Naive thymus-derived CD8-positive, alpha-beta T cell (primary cell): ENCODE measurements at regions not wholly inside any gene's neighbourhood (a gene's known extent, or its start where the extent isn't known, plus 50 kb on each side); places are given as distances from the start of the nearest gene placed in this dataset.

Source experiments
- ATAC-seq, 2 donors: fragments of 150-1000 bp; cut with Tn5 transposase in 1 of 2; sonication (Bioruptor Pico), chemical (Tn5 transposase) in 1 of 2; 1 replicate in 1 of 2; 2 replicates in 1 of 2; pipeline ENCODE4 v1.10.0; 2021; ENCODE audit warnings: mild to moderate bottlenecking in 2 of 2, moderate library complexity in 2 of 2
- POLR2A ChIA-PET: fragments of 350-600 bp; sonication (Branson Sonifier 250); formaldehyde crosslinking; loops from one replicate; lab custom pipeline; 2021; ENCODE audit warnings: antibody characterized with exemption; lab: Charles Lee
- DNase-seq, 10 donors: peaks; one replicate each; pipeline versions ENCODE4 v3.0.0 to v3.0.0-alpha.2; 2020 to 2022
- H3K27ac Mint-ChIP-seq, 10 donors: one replicate each; pipeline ENCODE4 v1.8.0; 2020 to 2022; ENCODE audit warnings: mild to moderate bottlenecking in 10 of 10, mixed read lengths in 10 of 10, moderate library complexity in 4 of 10, inconsistent platforms in 1 of 10
- H3K27me3 Mint-ChIP-seq, 5 donors: one replicate each; pipeline ENCODE4 v1.8.0; 2021 to 2022; ENCODE audit warnings: mixed read lengths in 5 of 5
- H3K36me3 Mint-ChIP-seq, 3 donors: one replicate each; pipeline ENCODE4 v1.8.0; 2020 to 2022; ENCODE audit warnings: mixed read lengths in 3 of 3, mild to moderate bottlenecking in 2 of 3, inconsistent platforms in 1 of 3
- H3K4me1 Mint-ChIP-seq, 4 donors: one replicate each; pipeline ENCODE4 v1.8.0; 2021 to 2022; ENCODE audit warnings: mixed read lengths in 4 of 4
- H3K4me3 Mint-ChIP-seq, 10 donors: one replicate each; pipeline ENCODE4 v1.8.0; 2020 to 2022; ENCODE audit warnings: mild to moderate bottlenecking in 10 of 10, mixed read lengths in 10 of 10, moderate library complexity in 6 of 10, inconsistent platforms in 1 of 10
- H3K9me3 Mint-ChIP-seq, 9 donors: one replicate each; pipeline ENCODE4 v1.8.0; 2020 to 2022; ENCODE audit warnings: mixed read lengths in 9 of 9, mild to moderate bottlenecking in 3 of 9, inconsistent platforms in 1 of 9, moderate library complexity in 1 of 9

GRCh38 chr12:114302606-114303315 lies 103.2 kb downstream of the TBX5 start:
- POLR2A ChIA-PET = no interaction called here
- H3K4me1 Mint-ChIP-seq = no peaks in the 10 kb centered on the region
- no peak overlapping the region for H3K27ac Mint-ChIP-seq

GRCh38 chr12:114302117-114302516 lies 103.8 kb downstream of the TBX5 start:
- no peaks in the 10 kb centered on the region for H3K4me1 Mint-ChIP-seq
- peaks cover 0 to 11% (median 0%) of the 10 kb centered on the region in 9 donors for H3K9me3 Mint-ChIP-seq
- POLR2A ChIA-PET = no interaction called here
- DNase-seq = no peak
- peaks cover 7 to 24% (median 9%) of the 10 kb centered on the region in 5 donors for H3K27me3 Mint-ChIP-seq
- H3K36me3 Mint-ChIP-seq = no peaks in the 10 kb centered on the region
- no peak overlapping the region for H3K27ac Mint-ChIP-seq
- H3K4me3 Mint-ChIP-seq = no peak overlapping the region
- no peak for ATAC-seq

More at GRCh38 chr12:114302606-114303315, 103.2 kb downstream of the TBX5 start:
- DNase-seq (no peak), ATAC-seq (no peak)
- H3K36me3 Mint-ChIP-seq = no peaks in the 10 kb centered on the region
- H3K27me3 Mint-ChIP-seq = peaks cover 7 to 24% (median 9%) of the 10 kb centered on the region in 5 donors
- H3K9me3 Mint-ChIP-seq = peaks cover 0 to 11% (median 1%) of the 10 kb centered on the region in 9 donors
- no peak overlapping the region for H3K4me3 Mint-ChIP-seq

- no peak for DNase-seq
- POLR2A ChIA-PET = no interaction called here
- H3K36me3 Mint-ChIP-seq = no peaks in the 10 kb centered on the region
- ATAC-seq = no peak
- no peaks in the 10 kb centered on the region for H3K4me1 Mint-ChIP-seq
- H3K4me3 Mint-ChIP-seq = no peak overlapping the region
- H3K27me3 Mint-ChIP-seq = peaks cover 0 to 20% (median 3%) of the 10 kb centered on the region in 5 donors
- peaks cover 0 to 11% (median 2%) of the 10 kb centered on the region in 9 donors for H3K9me3 Mint-ChIP-seq
- H3K27ac Mint-ChIP-seq = no peak overlapping the region
Observed at GRCh38 chr12:114294303-114294685, 111.7 kb downstream of the TBX5 start.

- POLR2A ChIA-PET = no interaction called here
- DNase-seq (no peak), ATAC-seq (no peak)
- Mint-ChIP-seq H3K36me3 (no peaks in the 10 kb centered on the region), H3K9me3 (peaks cover 0 to 11% (median 2%) of the 10 kb centered on the region in 9 donors), H3K4me1 (no peaks in the 10 kb centered on the region), H3K27ac (no peak overlapping the region), H3K4me3 (no peak overlapping the region), H3K27me3 (peaks cover 0 to 22% (median 4%) of the 10 kb centered on the region in 5 donors)
Observed at GRCh38 chr12:114293571-114294302, 112.2 kb downstream of the TBX5 start.

- Mint-ChIP-seq H3K4me3 (no peak overlapping the region), H3K9me3 (peaks cover 0 to 11% (median 2%) of the 10 kb centered on the region in 9 donors), H3K36me3 (no peaks in the 10 kb centered on the region), H3K27me3 (peaks cover 0 to 25% (median 4%) of the 10 kb centered on the region in 5 donors), H3K4me1 (no peaks in the 10 kb centered on the region), H3K27ac (no peak overlapping the region)
- ATAC-seq (no peak), DNase-seq (no peak)
- POLR2A ChIA-PET = no interaction called here
Observed at GRCh38 chr12:114293073-114293472, 112.9 kb downstream of the TBX5 start.

GRCh38 chr12:114291389-114292060 lies 114.4 kb downstream of the TBX5 start:
- peaks cover 0 to 25% (median 6%) of the 10 kb centered on the region in 5 donors for H3K27me3 Mint-ChIP-seq
- no peak overlapping the region for H3K4me3 Mint-ChIP-seq
- POLR2A ChIA-PET = no interaction called here
- H3K27ac Mint-ChIP-seq = no peak overlapping the region
- no peak for DNase-seq
- peaks cover 0 to 11% (median 1%) of the 10 kb centered on the region in 9 donors for H3K9me3 Mint-ChIP-seq
- no peak for ATAC-seq
- no peaks in the 10 kb centered on the region for H3K36me3 Mint-ChIP-seq
- no peaks in the 10 kb centered on the region for H3K4me1 Mint-ChIP-seq

GRCh38 chr12:114287821-114288525 lies 118.0 kb downstream of the TBX5 start:
- Mint-ChIP-seq H3K27ac (no peak overlapping the region), H3K4me1 (peaks cover 0 to 2% (median 0%) of the 10 kb centered on the region in 4 donors), H3K4me3 (no peak overlapping the region), H3K36me3 (no peaks in the 10 kb centered on the region), H3K27me3 (peaks cover 0 to 33% (median 11%) of the 10 kb centered on the region in 5 donors), H3K9me3 (peaks cover 0 to 2% (median 0%) of the 10 kb centered on the region in 9 donors)
- POLR2A ChIA-PET = no interaction called here
- no peak for DNase-seq
- ATAC-seq = no peak

GRCh38 chr12:114286145-114286544 lies 119.8 kb downstream of the TBX5 start:
- H3K4me1 Mint-ChIP-seq = peaks cover 0 to 2% (median 0%) of the 10 kb centered on the region in 4 donors
- H3K27me3 Mint-ChIP-seq = peaks cover 0 to 33% (median 12%) of the 10 kb centered on the region in 5 donors
- H3K9me3 Mint-ChIP-seq = peaks cover 0 to 3% (median 0%) of the 10 kb centered on the region in 9 donors
- POLR2A ChIA-PET = no interaction called here
- no peak overlapping the region for H3K4me3 Mint-ChIP-seq
- no peaks in the 10 kb centered on the region for H3K36me3 Mint-ChIP-seq
- DNase-seq = no peak
- no peak overlapping the region for H3K27ac Mint-ChIP-seq
- no peak for ATAC-seq

GRCh38 chr12:114285554-114285953 lies 120.4 kb downstream of the TBX5 start:
- ATAC-seq = no peak
- H3K9me3 Mint-ChIP-seq = peaks cover 0 to 3% (median 0%) of the 10 kb centered on the region in 9 donors
- POLR2A ChIA-PET = no interaction called here
- no peaks in the 10 kb centered on the region for H3K36me3 Mint-ChIP-seq
- H3K27ac Mint-ChIP-seq = no peak overlapping the region
- no peak for DNase-seq
- peaks cover 0 to 33% (median 12%) of the 10 kb centered on the region in 5 donors for H3K27me3 Mint-ChIP-seq
- peaks cover 0 to 2% (median 0%) of the 10 kb centered on the region in 4 donors for H3K4me1 Mint-ChIP-seq
- no peak overlapping the region for H3K4me3 Mint-ChIP-seq

- POLR2A ChIA-PET = no interaction called here
- Mint-ChIP-seq H3K36me3 (no peaks in the 10 kb centered on the region), H3K27ac (no peak overlapping the region), H3K9me3 (peaks cover 0 to 3% (median 0%) of the 10 kb centered on the region in 9 donors), H3K27me3 (peaks cover 3 to 38% (median 12%) of the 10 kb centered on the region in 5 donors), H3K4me3 (no peak overlapping the region), H3K4me1 (peaks cover 0 to 2% (median 0%) of the 10 kb centered on the region in 4 donors)
- ATAC-seq (no peak), DNase-seq (no peak)
Observed at GRCh38 chr12:114284041-114284440, 121.9 kb downstream of the TBX5 start.

GRCh38 chr12:114275932-114276785 lies 129.8 kb downstream of the TBX5 start:
- POLR2A ChIA-PET = no interaction called here

More at GRCh38 chr12:114275932-114276785, 129.8 kb downstream of the TBX5 start:
- Mint-ChIP-seq H3K4me3 (no peak overlapping the region), H3K36me3 (no peaks in the 10 kb centered on the region), H3K27me3 (peaks cover 5 to 35% (median 7%) of the 10 kb centered on the region in 5 donors), H3K9me3 (peaks cover 0 to 2% (median 0%) of the 10 kb centered on the region in 9 donors), H3K27ac (no peak overlapping the region), H3K4me1 (no peaks in the 10 kb centered on the region)
- no peak for DNase-seq
- ATAC-seq = no peak
